ENCODE measurements at regions not wholly inside any gene's neighbourhood (a gene's known extent, or its start where the extent isn't known, plus 50 kb on each side); places are given as distances from the start of the nearest gene placed in this dataset.

GRCh38 chr21:38956007-38956406 lies 150.3 kb downstream of the ETS2 start:
- no peak for TF ChIP-seq ZC3H10 (CRISPR knock-in tag; IDR thresholded peaks at IDR 0.05)
- no peak for TF ChIP-seq ARNTL (CRISPR knock-in tag; IDR thresholded peaks at IDR 0.05; ENCODE audit: borderline replicate concordance, low read depth)
- TF ChIP-seq OSR1 (CRISPR knock-in tag; IDR thresholded peaks at IDR 0.05), result no peak
- no peak for TF ChIP-seq ZNF565 (CRISPR knock-in tag; conservative IDR thresholded peaks at IDR 0.05; ENCODE audit: low read depth)
- no peak for TF ChIP-seq ZNF70 (CRISPR knock-in tag; IDR thresholded peaks at IDR 0.05)
- no peak for TF ChIP-seq SNAI2 (CRISPR knock-in tag; IDR thresholded peaks at IDR 0.05)
- TF ChIP-seq BACH2 (CRISPR knock-in tag; IDR thresholded peaks at IDR 0.05; ENCODE audit: borderline replicate concordance), result no peak
- no peak for TF ChIP-seq CSRNP3 (CRISPR knock-in tag; IDR thresholded peaks at IDR 0.05)
- TF ChIP-seq ISL1 (CRISPR knock-in tag; IDR thresholded peaks at IDR 0.05), result no peak
- no peak for TF ChIP-seq TOX (CRISPR knock-in tag; IDR thresholded peaks at IDR 0.05; ENCODE audit: borderline replicate concordance)
- TF ChIP-seq ZFP30 (CRISPR knock-in tag; IDR thresholded peaks at IDR 0.05), result no peak
